HG03520 (cell line): ENCODE measurements at regions not wholly inside any gene's neighbourhood (a gene's known extent, or its start where the extent isn't known, plus 50 kb on each side); places are given as distances from the start of the nearest gene placed in this dataset.

ENCODE experiments used
- ATAC-seq: cut with Tn5 transposase; IDR thresholded peaks from one replicate; pipeline ENCODE4 v1.9.1; 2021; ENCODE audit warnings: mild to moderate bottlenecking, moderate library complexity; ENCODE audit not compliant: unreplicated experiment

- no peak for ATAC-seq
These were observed 78.3 kb upstream of the ARHGAP32 start for GRCh38 chr11:129270446-129270845.

- ATAC-seq: no peak
These were observed 76.2 kb upstream of the ARHGAP32 start for GRCh38 chr11:129268371-129268770.

- ATAC-seq: no peak
These were observed 75.6 kb upstream of the ARHGAP32 start for GRCh38 chr11:129267716-129268115.

- no peak for ATAC-seq
These were observed 74.4 kb upstream of the ARHGAP32 start for GRCh38 chr11:129266536-129266935.

- ATAC-seq: no peak
These were observed 73.1 kb upstream of the ARHGAP32 start for GRCh38 chr11:129265125-129265788.

GRCh38 chr11:129264114-129264513, 72.0 kb upstream of the ARHGAP32 start:
- ATAC-seq: no peak

GRCh38 chr11:129260750-129261149, 68.6 kb upstream of the ARHGAP32 start:
- ATAC-seq: no peak

- no peak for ATAC-seq
These were observed 67.8 kb upstream of the ARHGAP32 start for GRCh38 chr11:129259931-129260348.

- no peak for ATAC-seq
These were observed 66.1 kb upstream of the ARHGAP32 start for GRCh38 chr11:129258205-129258604.

GRCh38 chr11:129257512-129257911, 65.4 kb upstream of the ARHGAP32 start:
- ATAC-seq: no peak

- no peak for ATAC-seq
These were observed 60.5 kb upstream of the ARHGAP32 start for GRCh38 chr11:129252621-129253020.

GRCh38 chr11:129251067-129251466, 58.9 kb upstream of the ARHGAP32 start:
- ATAC-seq: no peak

GRCh38 chr11:129249923-129250322, 57.8 kb upstream of the ARHGAP32 start:
- no peak for ATAC-seq

- ATAC-seq: no peak
These were observed 57.2 kb upstream of the ARHGAP32 start for GRCh38 chr11:129249351-129249750.

GRCh38 chr11:129248618-129249017, 56.5 kb upstream of the ARHGAP32 start:
- no peak for ATAC-seq

GRCh38 chr11:129247135-129247534, 55.0 kb upstream of the ARHGAP32 start:
- no peak for ATAC-seq

GRCh38 chr11:129242855-129243254, 50.7 kb upstream of the ARHGAP32 start:
- no peak for ATAC-seq
